MM.1S (cell line): ENCODE measurements at regions not wholly inside any gene's neighbourhood (a gene's known extent, or its start where the extent isn't known, plus 50 kb on each side); places are given as distances from the start of the nearest gene placed in this dataset.

Experiments used
- EZH2 ChIP-seq: fragments of 300-600 bp; sonication (generic); optimal IDR thresholded peaks from 2 replicates; pipeline ENCODE3; 2017; ENCODE audit warnings: low read depth, mild to moderate bottlenecking, antibody characterized with exemption, low read length, mixed read lengths
- TF ChIP-seq, protein P1 (sequence below): fragments of 300-600 bp; sonication (generic); IDR thresholded peaks from 2 replicates; pipeline ENCODE4 v1.5.1; 2016; ENCODE audit warnings: antibody characterized with exemption, low read length, mixed read lengths

DNA sequence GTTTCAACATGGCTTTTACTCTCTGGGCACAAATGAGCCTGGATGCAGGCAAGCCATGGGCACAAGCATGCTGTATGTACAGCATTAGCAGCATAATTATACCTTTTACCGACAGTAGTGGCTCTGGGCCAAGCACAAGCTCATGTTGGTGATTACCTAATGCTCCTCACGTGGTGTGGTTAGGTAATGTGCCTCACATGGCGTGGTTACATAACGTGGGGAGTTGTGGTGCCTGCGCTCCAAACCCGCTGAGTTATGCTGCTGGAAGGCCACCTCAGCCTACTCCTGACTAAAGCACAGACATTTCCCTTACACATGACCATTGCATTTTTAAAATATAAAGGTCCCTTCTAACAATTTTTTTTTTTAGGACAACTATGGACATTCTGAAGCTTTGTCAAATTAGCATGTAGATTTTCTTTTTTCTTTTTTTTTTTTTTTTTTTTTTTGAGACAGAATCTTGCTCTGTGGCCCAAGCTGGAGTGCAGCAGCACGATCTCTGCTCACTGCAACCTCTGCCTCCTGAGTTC is 794.0 kb downstream of the EFNA5 start:
- TF ChIP-seq, protein P1, sequence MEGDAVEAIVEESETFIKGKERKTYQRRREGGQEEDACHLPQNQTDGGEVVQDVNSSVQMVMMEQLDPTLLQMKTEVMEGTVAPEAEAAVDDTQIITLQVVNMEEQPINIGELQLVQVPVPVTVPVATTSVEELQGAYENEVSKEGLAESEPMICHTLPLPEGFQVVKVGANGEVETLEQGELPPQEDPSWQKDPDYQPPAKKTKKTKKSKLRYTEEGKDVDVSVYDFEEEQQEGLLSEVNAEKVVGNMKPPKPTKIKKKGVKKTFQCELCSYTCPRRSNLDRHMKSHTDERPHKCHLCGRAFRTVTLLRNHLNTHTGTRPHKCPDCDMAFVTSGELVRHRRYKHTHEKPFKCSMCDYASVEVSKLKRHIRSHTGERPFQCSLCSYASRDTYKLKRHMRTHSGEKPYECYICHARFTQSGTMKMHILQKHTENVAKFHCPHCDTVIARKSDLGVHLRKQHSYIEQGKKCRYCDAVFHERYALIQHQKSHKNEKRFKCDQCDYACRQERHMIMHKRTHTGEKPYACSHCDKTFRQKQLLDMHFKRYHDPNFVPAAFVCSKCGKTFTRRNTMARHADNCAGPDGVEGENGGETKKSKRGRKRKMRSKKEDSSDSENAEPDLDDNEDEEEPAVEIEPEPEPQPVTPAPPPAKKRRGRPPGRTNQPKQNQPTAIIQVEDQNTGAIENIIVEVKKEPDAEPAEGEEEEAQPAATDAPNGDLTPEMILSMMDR: no peak
- no peak for TF ChIP-seq EZH2
